SK-MEL-5 (cell line): ENCODE measurements at regions not wholly inside any gene's neighbourhood (a gene's known extent, or its start where the extent isn't known, plus 50 kb on each side); places are given as distances from the start of the nearest gene placed in this dataset.

Source experiments
- DNase-seq: peaks from one replicate; pipeline ENCODE4 v3.0.0-alpha.2; 2016; ENCODE audit warnings: low read depth, low spot score
- in situ Hi-C: cut with HindIII; loops from 2 replicates; pipeline ENCODE4 v1.10.0; 2016; ENCODE audit warnings: low sequenced_read_pairs, high pct_unique_total_duplicates, low pct_unique_long_range_greater_than_20kb

GRCh38 chr3:81301230-81301629 lies 460.2 kb downstream of the GBE1 start:
- DNase-seq = no peak
- in situ Hi-C loops = no loop called here

DNA sequence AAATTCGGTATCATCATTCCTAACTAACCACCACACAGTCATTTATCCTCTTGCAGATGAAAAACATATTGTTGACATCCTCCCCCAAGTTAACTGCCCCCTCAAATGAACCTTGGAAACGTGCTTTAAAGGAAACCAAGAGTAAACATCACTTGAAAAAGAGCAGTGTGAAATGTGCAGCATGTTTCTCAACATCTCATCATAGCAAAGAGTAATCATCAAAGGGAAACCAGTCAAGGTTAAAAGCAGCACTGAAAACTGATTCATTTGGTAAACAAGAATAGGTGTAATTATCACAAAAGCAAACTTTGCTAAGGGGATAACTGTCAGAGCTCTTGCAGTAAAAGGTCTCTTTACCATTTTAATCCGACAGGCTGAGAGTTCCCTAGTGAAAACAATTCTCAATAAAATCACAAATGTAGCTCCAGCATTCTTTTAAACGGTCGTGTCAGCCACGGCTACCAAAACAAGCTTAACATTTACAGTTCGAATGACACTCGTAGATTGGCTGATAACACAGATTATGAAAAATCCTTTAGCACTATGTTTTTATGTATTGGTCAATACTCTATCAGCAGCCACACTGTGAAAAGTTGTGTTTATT lies 461.0 kb downstream of the GBE1 start:
- in situ Hi-C loops = no loop called here
- DNase-seq = no peak

- DNase-seq = no peak
- in situ Hi-C loops = no loop called here
These were observed 462.0 kb downstream of the GBE1 start for GRCh38 chr3:81299481-81299880.

DNA sequence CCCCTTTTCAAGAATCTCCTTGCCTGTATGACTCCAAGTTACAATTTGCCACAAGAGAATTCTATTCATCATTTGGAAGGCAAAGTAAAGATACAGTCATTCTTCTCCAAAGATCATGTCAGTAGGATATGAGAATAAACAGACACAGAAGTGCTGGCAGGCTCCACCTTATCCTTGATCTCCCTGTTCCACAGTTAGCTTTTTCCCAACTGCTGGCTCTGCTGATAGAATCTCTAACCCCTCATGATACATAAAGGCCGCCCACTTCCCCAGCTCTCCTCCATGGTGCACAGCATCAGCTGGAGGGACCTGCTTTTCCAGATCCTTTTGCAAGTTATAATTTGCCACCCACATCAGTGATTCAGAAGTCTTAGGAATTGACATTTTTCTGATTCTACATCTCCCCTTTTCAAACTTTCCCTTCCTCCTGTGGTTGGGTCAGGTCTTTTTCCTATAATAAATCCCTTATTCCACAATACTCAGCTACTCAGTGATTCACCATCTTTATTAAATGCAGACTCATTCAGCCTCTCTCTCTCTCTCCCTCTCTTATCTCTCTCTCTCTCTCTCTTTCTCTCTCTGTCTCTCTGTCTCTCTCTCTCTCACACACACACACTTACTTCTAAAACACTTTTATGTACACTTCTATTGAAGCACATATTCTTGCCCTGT lies 465.4 kb downstream of the GBE1 start:
- in situ Hi-C loops = no loop called here
- no peak for DNase-seq

GRCh38 chr3:81293156-81293555 lies 468.3 kb downstream of the GBE1 start:
- in situ Hi-C loops = no loop called here
- DNase-seq = no peak

DNA sequence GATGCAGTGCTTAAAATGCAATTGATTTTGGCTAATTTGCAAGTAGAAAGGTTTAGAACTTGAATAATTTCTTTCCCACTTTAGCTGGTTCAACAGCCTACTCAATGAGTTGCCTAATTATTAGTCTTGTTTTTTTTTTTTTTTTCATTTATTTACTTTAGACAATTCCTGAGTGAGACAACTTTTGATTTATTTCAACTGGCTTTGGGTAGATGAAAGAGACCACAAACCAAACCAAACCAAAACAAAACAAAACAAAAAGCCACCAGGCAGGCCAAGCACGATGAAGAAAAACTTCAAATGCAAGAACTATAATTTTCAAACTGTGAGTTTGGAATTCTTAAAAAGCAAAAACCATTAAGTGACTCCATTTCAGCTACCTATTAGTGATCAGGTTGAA lies 469.9 kb downstream of the GBE1 start:
- in situ Hi-C loops = no loop called here
- DNase-seq = no peak

DNA sequence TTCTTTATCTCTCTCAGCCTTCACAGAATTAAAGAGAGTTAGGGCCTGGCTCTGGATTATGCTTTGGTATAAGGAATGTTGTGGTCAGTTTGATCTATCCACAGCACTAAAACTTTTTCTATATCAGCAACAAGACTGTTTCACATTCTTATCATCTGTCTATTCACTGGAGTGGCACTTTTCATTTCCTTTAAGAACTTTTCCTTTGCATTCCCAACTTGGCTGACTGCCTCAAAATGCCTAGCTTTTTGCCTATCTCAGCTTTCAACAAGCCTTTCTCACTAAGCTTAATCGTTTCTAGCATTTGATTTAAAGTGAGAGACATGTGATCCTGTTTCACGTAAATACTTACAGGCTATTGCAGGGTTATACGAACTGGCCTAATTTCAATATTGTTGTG lies 471.8 kb downstream of the GBE1 start:
- in situ Hi-C loops = no loop called here
- no peak for DNase-seq

DNA sequence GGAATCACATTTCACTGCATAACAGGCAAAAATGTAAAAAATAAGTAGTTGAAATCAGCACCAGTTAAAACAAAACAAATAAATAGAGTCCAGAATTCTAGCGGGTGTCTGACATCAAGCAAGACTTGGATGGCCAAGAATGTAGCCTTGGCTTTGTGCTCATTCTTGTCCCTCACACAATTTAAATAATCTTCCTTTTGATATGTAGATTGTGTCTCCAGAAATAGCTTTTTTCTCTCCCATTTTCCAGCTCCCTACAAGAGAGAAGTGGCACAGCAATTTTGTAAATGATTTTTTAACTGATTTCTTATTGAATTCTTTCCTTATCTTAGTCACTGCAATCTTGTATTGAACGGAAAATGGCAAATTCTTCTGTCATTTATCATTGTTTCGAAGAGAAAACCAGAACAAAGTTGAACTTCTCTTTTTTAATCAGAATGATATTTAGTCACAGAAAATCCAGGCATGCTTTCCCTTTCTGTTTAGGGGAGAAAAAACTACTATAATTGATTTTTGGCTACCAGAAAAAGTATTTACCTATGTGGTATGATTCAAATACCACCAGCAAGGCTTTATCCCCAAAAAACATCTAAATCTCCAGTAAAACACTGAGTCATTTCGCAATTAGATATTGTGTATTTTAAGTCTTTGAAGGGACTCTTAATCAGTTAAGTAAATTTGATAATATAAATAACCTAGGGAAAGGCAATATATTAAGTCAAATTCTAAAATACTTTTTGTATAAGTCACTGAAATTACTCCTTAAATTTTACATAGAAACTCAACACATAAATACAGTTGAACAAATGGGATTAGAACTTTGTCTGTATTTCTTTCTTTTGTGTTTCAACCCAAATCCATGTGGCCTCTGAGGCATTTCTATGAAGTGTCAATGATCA lies 481.7 kb downstream of the GBE1 start:
- no peak for DNase-seq
- in situ Hi-C loops = no loop called here

DNA sequence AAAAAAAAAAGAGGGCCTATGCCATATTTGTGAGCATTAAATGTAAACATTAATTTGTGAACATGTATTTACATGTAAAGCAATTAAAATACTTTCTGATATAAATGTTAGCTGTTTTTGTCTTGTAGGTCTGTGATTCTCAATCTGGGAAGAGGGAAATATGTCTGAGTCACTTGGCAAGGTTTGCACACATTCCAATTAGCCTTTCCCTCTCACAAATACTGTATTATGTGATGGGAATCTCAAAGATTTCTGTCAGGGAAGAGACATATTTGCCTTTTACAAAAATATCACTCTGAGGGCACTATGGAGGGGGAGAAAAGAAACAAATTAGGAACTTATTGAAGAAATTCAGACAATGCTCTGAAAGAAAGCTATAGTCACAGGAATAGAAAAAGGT lies 483.6 kb downstream of the GBE1 start:
- no peak for DNase-seq

GRCh38 chr3:81274671-81275070 lies 486.8 kb downstream of the GBE1 start:
- in situ Hi-C loops = no loop called here
- no peak for DNase-seq

More for the DNA sequence above, 483.6 kb downstream of the GBE1 start:
- in situ Hi-C loops = no loop called here

GRCh38 chr3:81270603-81271379 lies 490.7 kb downstream of the GBE1 start:
- DNase-seq = no peak
- in situ Hi-C loops = no loop called here

- in situ Hi-C loops = no loop called here
- DNase-seq = no peak
These were observed 492.9 kb downstream of the GBE1 start for GRCh38 chr3:81268526-81268925.

DNA sequence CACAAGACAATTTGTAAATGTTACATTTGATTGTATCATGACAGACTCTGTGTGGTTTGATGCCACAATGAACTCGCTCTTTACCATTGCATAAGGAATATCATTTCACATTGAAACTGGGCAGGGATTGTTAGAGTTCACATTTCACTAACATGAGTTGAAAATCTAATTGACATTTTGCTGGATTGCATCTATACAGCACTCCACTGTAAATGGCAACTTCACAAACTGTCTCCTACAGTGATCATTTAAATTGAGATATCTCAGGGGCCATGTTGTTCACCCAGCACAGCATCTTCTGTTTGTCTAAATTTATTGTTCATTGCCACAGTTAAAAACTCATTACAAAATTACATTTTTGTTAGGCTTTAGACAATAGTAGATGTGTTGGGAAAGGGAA lies 499.4 kb downstream of the GBE1 start:
- no peak for DNase-seq
- in situ Hi-C loops = no loop called here

- in situ Hi-C loops = no loop called here
- no peak for DNase-seq
These were observed 506.0 kb downstream of the GBE1 start for GRCh38 chr3:81255463-81255862.

DNA sequence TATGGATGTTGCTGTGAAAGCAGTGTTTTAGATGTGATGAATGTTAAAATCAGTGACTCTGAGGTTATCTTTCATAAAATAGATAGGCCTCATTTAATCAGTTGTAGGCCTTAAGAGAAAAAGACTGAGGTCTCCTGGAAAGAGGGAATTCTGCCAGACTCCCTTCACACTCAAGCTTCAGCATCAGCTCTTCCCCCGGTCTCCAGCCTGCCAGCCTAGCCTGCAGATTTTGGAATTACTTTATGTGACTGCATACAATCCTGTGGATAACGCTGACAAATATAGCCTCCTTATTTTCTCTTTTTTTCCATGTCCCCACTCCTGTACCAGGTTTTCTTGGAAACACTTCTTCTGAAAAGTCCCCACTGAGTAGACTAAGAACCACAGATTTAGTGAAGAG lies 510.3 kb downstream of the GBE1 start:
- in situ Hi-C loops = no loop called here
- DNase-seq = no peak

DNA sequence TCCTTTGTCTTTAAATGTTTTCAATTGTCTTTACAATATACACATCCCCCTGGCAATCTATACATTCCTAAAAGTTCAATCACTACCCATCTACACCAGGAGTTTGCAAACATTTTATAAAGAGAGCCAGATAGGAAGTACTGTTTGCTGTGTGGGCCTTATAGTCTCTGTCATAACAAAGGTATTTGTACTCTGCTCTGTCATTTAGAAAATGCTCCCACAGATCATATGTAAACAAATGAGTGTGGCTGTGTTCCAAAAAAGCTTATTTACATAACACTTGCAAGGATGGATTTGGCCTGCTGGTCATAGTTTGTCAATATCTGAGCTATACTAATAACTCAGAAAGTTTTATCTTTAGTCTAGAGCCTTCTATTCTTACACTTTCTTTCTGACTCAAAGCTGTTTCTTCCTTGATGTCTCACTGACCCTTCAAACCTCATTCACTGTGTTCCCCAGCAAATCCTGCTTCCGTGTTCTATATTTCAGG lies 511.9 kb downstream of the GBE1 start:
- in situ Hi-C loops = no loop called here
- DNase-seq = no peak

- in situ Hi-C loops = no loop called here
These were observed 515.9 kb downstream of the GBE1 start for GRCh38 chr3:81245501-81245900.

DNA sequence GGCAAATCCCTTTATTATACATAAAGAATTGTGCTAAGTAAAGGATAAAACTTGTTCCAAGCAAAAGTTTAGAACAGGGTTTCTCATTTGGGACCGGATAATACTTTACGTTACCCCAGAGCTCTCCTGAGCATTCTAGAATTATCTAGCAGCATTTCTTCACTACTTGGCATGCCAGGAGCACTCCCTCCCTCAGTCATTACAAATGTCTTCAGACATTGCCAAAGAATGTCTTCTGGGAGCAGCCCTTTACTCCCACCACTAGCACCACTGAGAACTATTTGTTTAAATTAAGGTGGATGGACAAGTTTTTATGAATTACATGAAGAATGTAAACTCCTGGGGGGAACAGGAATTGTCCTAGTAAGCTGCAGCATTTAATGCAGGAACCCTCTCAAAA lies 516.4 kb downstream of the GBE1 start:
- in situ Hi-C loops = no loop called here
- no peak for DNase-seq

More at GRCh38 chr3:81245501-81245900, 515.9 kb downstream of the GBE1 start:
- no peak for DNase-seq
